Body of pancreas (tissue), 4 donors: ENCODE measurements at regions not wholly inside any gene's neighbourhood (a gene's known extent, or its start where the extent isn't known, plus 50 kb on each side); places are given as distances from the start of the nearest gene placed in this dataset.

Experiments used
- ATAC-seq: fragments of 150-250 bp; one replicate; pipeline ENCODE4 v1.9.1; 2016
- DNase-seq, 4 donors: peaks; one replicate each; pipeline ENCODE4 v3.0.0-alpha.2; 2019
- H3K27ac ChIP-seq, 4 donors: fragments of 200-600 bp; sonication (generic); 1 replicate in 3 of 4; 2 replicates in 1 of 4; pipeline versions ENCODE4 v1.5.1 to v1.6.1; 2016 to 2019; ENCODE audit warnings: mild to moderate bottlenecking in 1 of 4, mixed read lengths in 1 of 4, moderate library complexity in 1 of 4
- H3K27me3 ChIP-seq, 2 donors: fragments of 200-600 bp; sonication (generic); one replicate each; pipeline ENCODE4 v1.6.0; 2016; ENCODE audit warnings: mild to moderate bottlenecking in 1 of 2
- H3K36me3 ChIP-seq, 2 donors: fragments of 200-600 bp; sonication (generic); replicated peaks in 1 of 2; 2 replicates each; pipeline ENCODE4 v1.5.1; 2016; ENCODE audit warnings: low read depth in 2 of 2; ENCODE audit not compliant: insufficient read depth in 1 of 2
- H3K4me1 ChIP-seq: fragments of 200-600 bp; sonication (generic); one replicate; pipeline ENCODE4 v1.6.0; 2016
- H3K4me3 ChIP-seq, 2 donors: fragments of 200-600 bp; sonication (generic); 1 replicate in 1 of 2; 2 replicates in 1 of 2; pipeline ENCODE4 v1.5.1; 2016 to 2019
- H3K9me3 ChIP-seq, 3 donors: fragments of 200-600 bp; sonication (generic); 1 replicate in 2 of 3; 2 replicates in 1 of 3; pipeline ENCODE4 v1.5.1; 2016
- CTCF ChIP-seq, 7 experiments: fragments of 450-650 bp in 4 of 7; fragments of 200-600 bp in 3 of 7; sonication (generic) in 3 of 7; IDR thresholded peaks; one replicate each; pipeline ENCODE4 v1.5.1; 2016 to 2019; ENCODE audit warnings: antibody characterized with exemption in 7 of 7
- POLR2A ChIP-seq, 3 donors: fragments of 450-650 bp; IDR thresholded peaks; one replicate each; pipeline ENCODE4 v1.6.1; 2016; ENCODE audit warnings: antibody characterized with exemption in 3 of 3, mild to moderate bottlenecking in 2 of 3
- WGBS, 2 donors: methylation state at CpG; one replicate each; pipeline ENCODE4 v1.1.5; 2017; 5-methylcytosine and 5-hydroxymethylcytosine counted together
- intact Hi-C: fragments of 100-400 bp; cut with DNase I; formaldehyde crosslinking; loops from one replicate; pipeline ENCODE4 v1.15.1; 2023

- Histone ChIP-seq H3K27me3 (no peaks in the 10 kb centered on the region), H3K27ac (no peak overlapping the region), H3K4me3 (no peak overlapping the region), H3K9me3 (no peaks in the 10 kb centered on the region), H3K4me1 (peaks cover 4% of the 10 kb centered on the region), H3K36me3 (no peaks in the 10 kb centered on the region)
- no peak for TF ChIP-seq CTCF (IDR thresholded peaks at IDR 0.05)
- TF ChIP-seq POLR2A (IDR thresholded peaks at IDR 0.05): no peak
- DNase-seq (no peak), ATAC-seq (no peak)
- intact Hi-C loops: no loop called here
Measured at GRCh38 chr22:27198518-27199035, 541.2 kb downstream of the MIAT start.

DNA sequence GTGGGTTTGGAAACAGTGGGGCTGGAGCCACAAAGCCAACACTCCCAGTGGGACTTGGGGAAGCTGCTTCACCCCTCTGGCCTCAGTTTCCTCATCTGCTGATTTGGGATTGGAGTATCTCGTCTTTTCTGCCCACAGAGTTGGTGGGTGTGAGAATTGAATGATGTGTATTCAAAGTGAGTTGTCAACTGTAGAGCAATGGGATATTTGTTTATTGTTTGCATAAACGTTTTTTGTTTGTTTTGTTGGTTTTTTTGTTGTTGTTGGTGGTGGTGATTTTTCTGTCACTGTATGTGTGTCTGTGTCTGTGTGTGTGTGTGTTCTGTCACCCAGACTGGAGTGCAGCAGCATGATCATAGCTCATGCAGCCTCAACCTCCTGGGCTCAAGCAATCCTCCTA, 542.0 kb downstream of the MIAT start:
- 39 to 47% methylated on average over 2 of the region's 2 CpGs for WGBS, 2 donors
- no peaks in the 10 kb centered on the region for H3K36me3 ChIP-seq
- DNase-seq: no peak

DNA sequence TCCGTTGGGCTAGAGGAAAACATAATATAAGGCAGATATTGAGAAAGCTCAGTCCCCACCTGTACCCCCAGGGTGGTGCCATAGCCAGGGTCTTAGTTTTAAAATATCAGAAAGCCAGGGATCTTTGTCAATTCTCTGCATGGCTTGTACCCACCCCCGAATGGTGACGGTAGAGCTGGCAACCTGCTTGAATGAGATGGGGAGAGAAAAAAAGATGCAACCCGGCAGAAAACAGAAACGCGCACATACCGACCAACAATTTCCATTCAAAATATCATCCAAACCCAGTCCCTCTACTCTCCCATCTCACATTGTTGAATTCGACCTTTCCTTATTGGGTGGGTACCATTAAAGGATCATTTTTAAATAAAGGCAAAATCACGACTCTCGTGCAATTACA, 543.9 kb downstream of the MIAT start:
- no peaks in the 10 kb centered on the region for H3K27me3 ChIP-seq
- intact Hi-C loops: no loop called here
- TF ChIP-seq POLR2A (IDR thresholded peaks at IDR 0.05) (no peak), CTCF (IDR thresholded peaks at IDR 0.05) (no peak)
- H3K36me3 ChIP-seq: no peaks in the 10 kb centered on the region
- no peaks in the 10 kb centered on the region for H3K9me3 ChIP-seq
- H3K27ac ChIP-seq: no peak overlapping the region
- no peak for DNase-seq
- no peak for ATAC-seq
- peaks cover 4% of the 10 kb centered on the region for H3K4me1 ChIP-seq
- 79 to 81% methylated on average over 10 of the region's 10 CpGs for WGBS, 2 donors
- no peak overlapping the region for H3K4me3 ChIP-seq

More for the DNA sequence above, 542.0 kb downstream of the MIAT start:
- Histone ChIP-seq H3K27me3 (no peaks in the 10 kb centered on the region), H3K9me3 (no peaks in the 10 kb centered on the region), H3K4me1 (peaks cover 4% of the 10 kb centered on the region), H3K4me3 (no peak overlapping the region), H3K27ac (no peak overlapping the region)
- no peak for TF ChIP-seq POLR2A (IDR thresholded peaks at IDR 0.05)
- TF ChIP-seq CTCF (IDR thresholded peaks at IDR 0.05): no peak
- ATAC-seq: no peak
- intact Hi-C loops: no loop called here

DNA sequence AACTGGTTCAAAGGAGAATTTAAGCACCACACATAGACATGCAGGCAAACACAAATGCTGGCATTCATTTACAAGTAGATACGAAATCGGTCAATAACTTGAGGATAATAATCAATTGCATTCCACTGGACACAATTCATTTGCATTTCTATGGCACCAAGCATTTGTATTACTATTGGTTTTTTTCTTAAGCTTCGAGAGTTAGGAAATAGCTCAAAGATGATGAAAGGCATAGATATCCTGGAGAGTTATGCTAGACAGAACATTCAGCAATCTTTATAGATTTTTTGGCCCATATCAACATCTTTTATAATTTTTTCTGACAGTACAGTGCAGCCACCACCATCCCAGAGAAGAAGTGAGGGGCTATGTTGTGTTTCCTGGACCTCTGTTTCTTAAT, 544.4 kb downstream of the MIAT start:
- Histone ChIP-seq H3K36me3 (no peaks in the 10 kb centered on the region), H3K9me3 (no peaks in the 10 kb centered on the region), H3K27me3 (no peaks in the 10 kb centered on the region), H3K4me3 (no peak overlapping the region), H3K27ac (no peak overlapping the region), H3K4me1 (peaks cover 4% of the 10 kb centered on the region)
- DNase-seq (no peak), ATAC-seq (no peak)
- TF ChIP-seq POLR2A (IDR thresholded peaks at IDR 0.05) (no peak), CTCF (IDR thresholded peaks at IDR 0.05) (no peak)
- 67 to 70% methylated on average over 3 of the region's 3 CpGs for WGBS, 2 donors
- intact Hi-C loops: no loop called here

- no peak for TF ChIP-seq POLR2A (IDR thresholded peaks at IDR 0.05)
- no peak for TF ChIP-seq CTCF (IDR thresholded peaks at IDR 0.05)
- no peak for ATAC-seq
- no peak for DNase-seq
- 82 to 88% methylated on average over 2 of the region's 2 CpGs for WGBS, 2 donors
- H3K36me3 ChIP-seq: no peaks in the 10 kb centered on the region
- no peak overlapping the region for H3K27ac ChIP-seq
- H3K9me3 ChIP-seq: no peaks in the 10 kb centered on the region
- H3K4me1 ChIP-seq: peaks cover 4% of the 10 kb centered on the region
- no peaks in the 10 kb centered on the region for H3K27me3 ChIP-seq
- H3K4me3 ChIP-seq: no peak overlapping the region
- intact Hi-C loops: no loop called here
Measured at GRCh38 chr22:27203276-27203660, 545.9 kb downstream of the MIAT start.
